ENCODE measurements at regions not wholly inside any gene's neighbourhood (a gene's known extent, or its start where the extent isn't known, plus 50 kb on each side); places are given as distances from the start of the nearest gene placed in this dataset.
A peak's percentile ranks its signal among the peaks of the same experiment; 100 is the strongest.

- H3K9ac ChIP-seq (ENCODE audit: low read depth in 2 of 2, low read length in 2 of 2): no peak overlapping the region
- peak overlapping the region; percentile 34 for H3K27ac ChIP-seq
- no peak overlapping the region for H3K4me3 ChIP-seq
Measured at GRCh38 chr3:55165278-55165677, 237.4 kb upstream of the LRTM1 start.

GRCh38 chr3:55164876-55165275 lies 237.0 kb upstream of the LRTM1 start:
- Histone ChIP-seq H3K27me3 (no peaks in the 10 kb centered on the region), H3K27ac (peak overlapping the region; percentile 34), H3K4me1 (no peaks in the 10 kb centered on the region), H3K36me3 (no peaks in the 10 kb centered on the region), H3K4me3 (no peak overlapping the region), H3K9ac (ENCODE audit: low read depth in 2 of 2, low read length in 2 of 2) (no peak overlapping the region), H3K9me3 (no peaks in the 10 kb centered on the region)
- DNase-seq: no peak
- TF ChIP-seq CTCF (IDR thresholded peaks at IDR 0.05): no peak
- intact Hi-C loops (cut with DNase I): no loop called here

More at GRCh38 chr3:55165278-55165677, 237.4 kb upstream of the LRTM1 start:
- no peak for DNase-seq
- no peaks in the 10 kb centered on the region for H3K27me3 ChIP-seq
- H3K4me1 ChIP-seq: no peaks in the 10 kb centered on the region
- intact Hi-C loops (cut with DNase I): no loop called here
- H3K36me3 ChIP-seq: no peaks in the 10 kb centered on the region
- no peak for TF ChIP-seq CTCF (IDR thresholded peaks at IDR 0.05)
- no peaks in the 10 kb centered on the region for H3K9me3 ChIP-seq

- no peak for TF ChIP-seq CTCF (IDR thresholded peaks at IDR 0.05)
- Histone ChIP-seq H3K9me3 (no peaks in the 10 kb centered on the region), H3K27me3 (no peaks in the 10 kb centered on the region), H3K36me3 (no peaks in the 10 kb centered on the region), H3K4me3 (no peak overlapping the region), H3K4me1 (no peaks in the 10 kb centered on the region), H3K27ac (no peak overlapping the region), H3K9ac (ENCODE audit: low read depth in 2 of 2, low read length in 2 of 2) (no peak overlapping the region)
- intact Hi-C loops (cut with DNase I): no loop called here
- no peak for DNase-seq
Measured at GRCh38 chr3:55164191-55164590, 236.3 kb upstream of the LRTM1 start.

GRCh38 chr3:55163421-55163820 lies 235.6 kb upstream of the LRTM1 start:
- no peaks in the 10 kb centered on the region for H3K36me3 ChIP-seq
- TF ChIP-seq CTCF (IDR thresholded peaks at IDR 0.05): no peak
- DNase-seq: no peak
- no peaks in the 10 kb centered on the region for H3K9me3 ChIP-seq
- no peak overlapping the region for H3K9ac ChIP-seq (ENCODE audit: low read depth in 2 of 2, low read length in 2 of 2)
- no peak overlapping the region for H3K4me3 ChIP-seq
- H3K4me1 ChIP-seq: no peaks in the 10 kb centered on the region
- H3K27ac ChIP-seq: no peak overlapping the region
- intact Hi-C loops (cut with DNase I): no loop called here
- H3K27me3 ChIP-seq: no peaks in the 10 kb centered on the region

- no peaks in the 10 kb centered on the region for H3K27me3 ChIP-seq
- TF ChIP-seq CTCF (IDR thresholded peaks at IDR 0.05): no peak
- H3K36me3 ChIP-seq: no peaks in the 10 kb centered on the region
- no peaks in the 10 kb centered on the region for H3K4me1 ChIP-seq
- H3K9ac ChIP-seq (ENCODE audit: low read depth in 2 of 2, low read length in 2 of 2): no peak overlapping the region
- H3K4me3 ChIP-seq: no peak overlapping the region
- no peaks in the 10 kb centered on the region for H3K9me3 ChIP-seq
- intact Hi-C loops (cut with DNase I): no loop called here
- no peak overlapping the region for H3K27ac ChIP-seq
- DNase-seq: no peak
Measured at GRCh38 chr3:55162031-55162795, 234.4 kb upstream of the LRTM1 start.

Measured in colonic mucosa (tissue), 4 donors.